ENCODE measurements at regions not wholly inside any gene's neighbourhood (a gene's known extent, or its start where the extent isn't known, plus 50 kb on each side); places are given as distances from the start of the nearest gene placed in this dataset.
A peak's percentile ranks its signal among the peaks of the same experiment; 100 is the strongest.

- Histone ChIP-seq H3K27me3 (no peaks in the 10 kb centered on the region), H3K27ac (peak overlapping the region; percentile 54 to 82 (median 59)), H3K9me3 (no peaks in the 10 kb centered on the region), H3K36me3 (no peaks in the 10 kb centered on the region), H3K4me1 (peaks cover 37 to 45% of the 10 kb centered on the region in 2 donors), H3K4me3 (replicated peaks in 1 of 3) (no peak overlapping the region)
- intact Hi-C loops (cut with DNase I), result no loop called here
- peak; percentile 67 to 78 for DNase-seq
- WGBS, 2 donors, result 13 to 28% methylated on average over 4 of the region's 4 CpGs
- no peak for TF ChIP-seq CTCF (IDR thresholded peaks at IDR 0.05)
- TF ChIP-seq POLR2A (IDR thresholded peaks at IDR 0.05), result peak in 1 of 2 donors; percentile 41
Measured at GRCh38 chr15:53833134-53833624, 73.7 kb upstream of the WDR72 start.

GRCh38 chr15:53831907-53832770 is 72.7 kb upstream of the WDR72 start:
- Histone ChIP-seq H3K4me3 (replicated peaks in 1 of 3) (no peak overlapping the region), H3K36me3 (no peaks in the 10 kb centered on the region), H3K4me1 (peaks cover 37 to 38% of the 10 kb centered on the region in 2 donors), H3K27ac (peak overlapping the region; percentile 54 to 82 (median 59)), H3K27me3 (no peaks in the 10 kb centered on the region), H3K9me3 (no peaks in the 10 kb centered on the region)
- WGBS, 2 donors, result 72 to 80% methylated on average over 5 of the region's 5 CpGs
- no peak for DNase-seq
- intact Hi-C loops (cut with DNase I), result no loop called here
- TF ChIP-seq CTCF (IDR thresholded peaks at IDR 0.05) (no peak), POLR2A (IDR thresholded peaks at IDR 0.05) (no peak)

GRCh38 chr15:53830707-53831386 is 71.4 kb upstream of the WDR72 start:
- H3K27ac ChIP-seq, result no peak overlapping the region
- no peaks in the 10 kb centered on the region for H3K27me3 ChIP-seq
- DNase-seq, result no peak
- H3K4me1 ChIP-seq, result peaks cover 26 to 27% of the 10 kb centered on the region in 2 donors
- TF ChIP-seq POLR2A (IDR thresholded peaks at IDR 0.05), result no peak
- no peak for TF ChIP-seq CTCF (IDR thresholded peaks at IDR 0.05)
- 76 to 85% methylated on average over 17 of the region's 17 CpGs for WGBS, 2 donors
- intact Hi-C loops (cut with DNase I), result no loop called here
- H3K4me3 ChIP-seq (replicated peaks in 1 of 3), result no peak overlapping the region
- H3K36me3 ChIP-seq, result no peaks in the 10 kb centered on the region
- no peaks in the 10 kb centered on the region for H3K9me3 ChIP-seq

- Histone ChIP-seq H3K4me1 (peaks cover 24 to 27% of the 10 kb centered on the region in 2 donors), H3K9me3 (no peaks in the 10 kb centered on the region), H3K27me3 (no peaks in the 10 kb centered on the region), H3K36me3 (no peaks in the 10 kb centered on the region), H3K4me3 (replicated peaks in 1 of 3) (no peak overlapping the region), H3K27ac (no peak overlapping the region)
- WGBS, 2 donors, result 88 to 92% methylated on average over 2 of the region's 2 CpGs
- TF ChIP-seq POLR2A (IDR thresholded peaks at IDR 0.05), result no peak
- TF ChIP-seq CTCF (IDR thresholded peaks at IDR 0.05), result no peak
- no peak for DNase-seq
- intact Hi-C loops (cut with DNase I), result no loop called here
Measured at GRCh38 chr15:53829923-53830459, 70.5 kb upstream of the WDR72 start.
